ENCODE measurements at regions not wholly inside any gene's neighbourhood (a gene's known extent, or its start where the extent isn't known, plus 50 kb on each side); places are given as distances from the start of the nearest gene placed in this dataset.

DNA sequence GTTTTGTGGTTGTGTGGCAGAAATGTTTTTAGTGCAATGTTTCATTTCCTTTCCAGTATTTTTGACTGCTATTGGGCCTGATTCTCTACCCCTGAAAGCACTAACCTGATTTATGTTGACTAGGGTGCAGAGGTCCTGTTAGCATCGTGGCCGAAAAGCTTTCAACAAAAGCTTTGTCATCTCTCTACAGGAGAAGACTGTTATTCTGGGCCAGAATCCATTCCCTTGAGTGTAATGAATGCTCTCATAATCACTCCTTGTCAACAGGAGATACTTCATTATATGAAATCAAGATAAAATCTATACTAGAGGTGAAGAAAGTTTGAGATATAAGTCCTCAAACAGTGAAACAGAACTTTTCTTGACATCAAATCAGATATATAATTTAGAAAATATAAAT, 195.5 kb downstream of the ZNF330 start:
- 72 to 86% methylated on average over 2 of the region's 2 CpGs for WGBS, 2 donors
- TF ChIP-seq, protein P1, sequence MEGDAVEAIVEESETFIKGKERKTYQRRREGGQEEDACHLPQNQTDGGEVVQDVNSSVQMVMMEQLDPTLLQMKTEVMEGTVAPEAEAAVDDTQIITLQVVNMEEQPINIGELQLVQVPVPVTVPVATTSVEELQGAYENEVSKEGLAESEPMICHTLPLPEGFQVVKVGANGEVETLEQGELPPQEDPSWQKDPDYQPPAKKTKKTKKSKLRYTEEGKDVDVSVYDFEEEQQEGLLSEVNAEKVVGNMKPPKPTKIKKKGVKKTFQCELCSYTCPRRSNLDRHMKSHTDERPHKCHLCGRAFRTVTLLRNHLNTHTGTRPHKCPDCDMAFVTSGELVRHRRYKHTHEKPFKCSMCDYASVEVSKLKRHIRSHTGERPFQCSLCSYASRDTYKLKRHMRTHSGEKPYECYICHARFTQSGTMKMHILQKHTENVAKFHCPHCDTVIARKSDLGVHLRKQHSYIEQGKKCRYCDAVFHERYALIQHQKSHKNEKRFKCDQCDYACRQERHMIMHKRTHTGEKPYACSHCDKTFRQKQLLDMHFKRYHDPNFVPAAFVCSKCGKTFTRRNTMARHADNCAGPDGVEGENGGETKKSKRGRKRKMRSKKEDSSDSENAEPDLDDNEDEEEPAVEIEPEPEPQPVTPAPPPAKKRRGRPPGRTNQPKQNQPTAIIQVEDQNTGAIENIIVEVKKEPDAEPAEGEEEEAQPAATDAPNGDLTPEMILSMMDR (IDR thresholded peaks at IDR 0.05) = no peak
- Histone ChIP-seq H3K36me3 (no peaks in the 10 kb centered on the region), H3K4me3 (no peak overlapping the region), H3K27ac (no peak overlapping the region), H3K27me3 (no peaks in the 10 kb centered on the region), H3K9me3 (no peaks in the 10 kb centered on the region), H3K4me1 (no peaks in the 10 kb centered on the region)
- DNase-seq (no peak), FAIRE-seq (no peak), ATAC-seq (no peak)
- intact Hi-C loops (cut with DNase I) = no loop called here

DNA sequence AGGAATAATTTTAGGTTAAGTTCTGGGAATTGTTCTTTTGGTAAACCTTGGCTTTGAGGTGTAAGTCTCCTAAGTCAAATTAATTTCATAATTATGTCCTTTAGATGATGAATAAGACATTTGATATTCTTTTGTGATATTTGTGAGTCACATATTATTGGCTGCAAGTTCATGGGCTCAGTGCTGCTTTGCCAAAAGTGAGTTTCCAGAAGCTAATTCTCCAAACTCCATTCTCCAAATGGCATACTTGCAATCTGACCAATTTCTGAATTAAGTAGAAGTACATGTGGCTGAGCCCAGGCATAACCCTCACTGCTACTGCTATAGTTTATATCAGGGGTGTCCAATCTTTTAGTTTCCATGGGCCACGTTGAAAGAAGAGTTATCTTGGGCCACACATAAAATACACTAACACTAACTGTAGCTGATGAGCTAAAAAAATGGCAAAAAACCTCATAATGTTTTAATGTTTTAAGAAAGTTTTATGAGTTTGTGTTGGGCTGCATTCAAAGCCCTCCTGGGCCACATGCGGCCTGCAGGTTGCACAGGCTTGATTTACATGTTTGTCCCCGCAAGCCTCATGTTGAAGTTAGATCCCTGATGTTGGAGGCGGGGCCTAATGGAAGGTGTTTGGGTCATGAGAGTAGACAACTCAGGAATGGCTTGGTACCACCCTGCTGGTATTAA, 196.1 kb downstream of the ZNF330 start:
- no peaks in the 10 kb centered on the region for H3K27me3 ChIP-seq
- DNase-seq (no peak), FAIRE-seq (no peak), ATAC-seq (no peak)
- H3K36me3 ChIP-seq = no peaks in the 10 kb centered on the region
- 78 to 89% methylated on average over 4 of the region's 4 CpGs for WGBS, 2 donors
- no peak overlapping the region for H3K4me3 ChIP-seq
- no peaks in the 10 kb centered on the region for H3K9me3 ChIP-seq
- TF ChIP-seq, protein P1 (IDR thresholded peaks at IDR 0.05) = no peak
- H3K27ac ChIP-seq = no peak overlapping the region
- H3K4me1 ChIP-seq = no peaks in the 10 kb centered on the region
- intact Hi-C loops (cut with DNase I) = no loop called here

DNA sequence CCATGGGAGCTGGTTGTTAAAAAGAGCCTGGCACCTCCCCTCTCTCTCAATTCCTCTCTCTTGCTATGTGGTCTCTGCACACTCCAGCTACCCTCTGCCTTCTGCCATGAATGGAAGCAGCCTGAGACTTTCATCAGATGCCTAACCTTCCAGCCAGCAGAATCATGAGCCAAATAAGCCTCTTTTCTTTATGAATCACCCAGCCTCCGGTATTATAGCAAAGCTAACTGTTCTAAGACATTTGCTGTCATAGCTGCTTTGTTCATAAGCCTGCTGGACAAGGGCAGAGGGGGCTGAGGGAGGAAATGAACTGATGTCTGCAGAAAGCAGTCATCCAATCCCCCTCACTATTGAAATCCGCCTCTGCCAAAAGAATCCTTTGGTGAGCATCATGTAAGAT, 196.7 kb downstream of the ZNF330 start:
- H3K4me3 ChIP-seq = no peak overlapping the region
- no peak overlapping the region for H3K27ac ChIP-seq
- TF ChIP-seq, protein P1 (IDR thresholded peaks at IDR 0.05) = no peak
- H3K27me3 ChIP-seq = no peaks in the 10 kb centered on the region
- FAIRE-seq (no peak), DNase-seq (no peak), ATAC-seq (no peak)
- intact Hi-C loops (cut with DNase I) = no loop called here
- 90 to 92% methylated on average over 2 of the region's 2 CpGs for WGBS, 2 donors
- H3K36me3 ChIP-seq = no peaks in the 10 kb centered on the region
- no peaks in the 10 kb centered on the region for H3K4me1 ChIP-seq
- H3K9me3 ChIP-seq = no peaks in the 10 kb centered on the region

DNA sequence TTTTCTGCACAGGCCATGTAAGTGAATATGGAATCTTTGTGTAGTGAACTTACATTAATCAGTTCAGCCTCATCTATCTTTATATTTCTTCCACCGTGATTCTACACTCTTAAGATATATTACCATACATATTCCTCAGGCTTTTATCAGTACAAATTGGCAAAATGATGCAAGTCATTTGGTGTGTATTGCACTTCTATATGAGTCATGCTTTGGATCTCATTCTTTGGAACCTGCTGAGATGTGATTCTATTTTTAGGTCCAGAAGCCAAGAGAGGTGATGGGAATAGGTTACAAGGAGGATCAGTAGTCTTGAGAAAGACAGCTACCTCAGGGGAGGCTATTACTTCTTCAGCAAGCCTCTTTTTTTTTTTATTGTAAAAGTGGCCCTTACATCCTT, 204.4 kb downstream of the ZNF330 start:
- 80% methylated on average over 1 of the region's 1 CpG for WGBS, 2 donors
- no peaks in the 10 kb centered on the region for H3K9me3 ChIP-seq
- no peaks in the 10 kb centered on the region for H3K27me3 ChIP-seq
- H3K4me3 ChIP-seq = no peak overlapping the region
- ATAC-seq (no peak), DNase-seq (no peak), FAIRE-seq (no peak)
- intact Hi-C loops (cut with DNase I) = no loop called here
- no peaks in the 10 kb centered on the region for H3K4me1 ChIP-seq
- no peaks in the 10 kb centered on the region for H3K36me3 ChIP-seq
- TF ChIP-seq, protein P1 (IDR thresholded peaks at IDR 0.05) = no peak
- H3K27ac ChIP-seq = no peak overlapping the region

DNA sequence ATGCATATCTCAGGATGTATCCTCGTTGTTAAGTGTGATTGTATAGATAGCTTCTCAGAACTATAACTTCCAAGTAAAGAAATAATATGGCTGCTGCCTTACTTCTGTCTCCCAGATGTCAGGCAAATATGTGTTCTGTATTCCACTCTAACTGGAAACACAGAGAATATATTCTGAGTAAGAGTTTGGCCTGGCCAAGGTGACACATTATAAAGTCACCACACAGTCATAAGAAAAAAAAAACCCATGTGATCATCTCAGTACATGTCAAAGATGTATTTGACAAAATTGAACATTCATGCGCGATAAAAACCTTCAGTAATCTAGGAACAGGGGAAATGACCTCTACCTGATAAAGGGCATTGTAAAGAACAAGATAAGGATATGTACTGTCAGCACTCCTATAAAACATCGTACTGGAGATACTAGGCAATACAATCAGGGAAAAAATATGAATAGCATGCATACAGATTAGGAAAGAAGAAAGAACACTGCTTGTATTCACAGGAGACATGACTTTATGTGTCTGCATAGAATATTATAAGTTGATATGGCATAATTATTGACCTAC, 207.1 kb downstream of the ZNF330 start:
- DNase-seq (no peak), ATAC-seq (no peak), FAIRE-seq (no peak)
- 68 to 70% methylated on average over 4 of the region's 4 CpGs for WGBS, 2 donors
- Histone ChIP-seq H3K27me3 (no peaks in the 10 kb centered on the region), H3K4me1 (no peaks in the 10 kb centered on the region), H3K27ac (no peak overlapping the region), H3K4me3 (no peak overlapping the region), H3K9me3 (no peaks in the 10 kb centered on the region), H3K36me3 (no peaks in the 10 kb centered on the region)
- TF ChIP-seq, protein P1 (IDR thresholded peaks at IDR 0.05) = no peak
- intact Hi-C loops (cut with DNase I) = no loop called here
